Nephron (organoid): ENCODE measurements at regions not wholly inside any gene's neighbourhood (a gene's known extent, or its start where the extent isn't known, plus 50 kb on each side); places are given as distances from the start of the nearest gene placed in this dataset.

ENCODE experiments used
- H3K27ac Mint-ChIP-seq, 3 experiments: 2 replicates each; pipeline ENCODE4 v1.8.0; 2020; ENCODE audit warnings: mixed read lengths in 3 of 3, mild to moderate bottlenecking in 2 of 3, moderate library complexity in 1 of 3
- H3K27me3 Mint-ChIP-seq: 2 replicates; pipeline ENCODE4 v1.8.0; 2021; ENCODE audit warnings: low read depth, mild to moderate bottlenecking, moderate library complexity, mixed read lengths
- H3K36me3 Mint-ChIP-seq: 2 replicates; pipeline ENCODE4 v1.8.0; 2020; ENCODE audit warnings: low read depth, mixed read lengths
- H3K4me1 Mint-ChIP-seq: 2 replicates; pipeline ENCODE4 v1.8.0; 2020; ENCODE audit warnings: mixed read lengths
- H3K4me3 Mint-ChIP-seq, 3 experiments: 2 replicates each; pipeline ENCODE4 v1.8.0; 2020; ENCODE audit warnings: mild to moderate bottlenecking in 3 of 3, mixed read lengths in 3 of 3, moderate library complexity in 2 of 3
- H3K9me3 Mint-ChIP-seq: 2 replicates; pipeline ENCODE4 v1.8.0; 2020; ENCODE audit warnings: mixed read lengths
- CTCF ChIP-seq, 3 experiments: fragments of 200-600 bp; sonication (generic); IDR thresholded peaks; one replicate each; pipeline ENCODE4 v1.5.0; 2021; ENCODE audit warnings: antibody characterized with exemption in 3 of 3; ENCODE audit not compliant: unreplicated experiment in 3 of 3

- H3K9me3 Mint-ChIP-seq, result no peaks in the 10 kb centered on the region
- no peak overlapping the region for H3K27ac Mint-ChIP-seq
- H3K4me3 Mint-ChIP-seq, result no peak overlapping the region
- H3K27me3 Mint-ChIP-seq, result no peaks in the 10 kb centered on the region
- H3K4me1 Mint-ChIP-seq, result no peaks in the 10 kb centered on the region
- H3K36me3 Mint-ChIP-seq, result no peaks in the 10 kb centered on the region
- no peak for TF ChIP-seq CTCF (IDR thresholded peaks at IDR 0.05; ENCODE audit: unreplicated experiment in 3 of 3)
These were observed 969.6 kb upstream of the PIK3C3 start for GRCh38 chr18:40985436-40985835.

- Mint-ChIP-seq H3K9me3 (no peaks in the 10 kb centered on the region), H3K27me3 (no peaks in the 10 kb centered on the region)
These were observed 970.2 kb upstream of the PIK3C3 start for GRCh38 chr18:40984856-40985255.

GRCh38 chr18:40983835-40984234 lies 971.2 kb upstream of the PIK3C3 start:
- H3K4me1 Mint-ChIP-seq, result no peaks in the 10 kb centered on the region
- H3K9me3 Mint-ChIP-seq, result no peaks in the 10 kb centered on the region
- H3K4me3 Mint-ChIP-seq, result no peak overlapping the region
- H3K27me3 Mint-ChIP-seq, result no peaks in the 10 kb centered on the region
- H3K36me3 Mint-ChIP-seq, result no peaks in the 10 kb centered on the region
- no peak for TF ChIP-seq CTCF (IDR thresholded peaks at IDR 0.05; ENCODE audit: unreplicated experiment in 3 of 3)
- H3K27ac Mint-ChIP-seq, result no peak overlapping the region

More at GRCh38 chr18:40984856-40985255, 970.2 kb upstream of the PIK3C3 start:
- Mint-ChIP-seq H3K4me1 (no peaks in the 10 kb centered on the region), H3K4me3 (no peak overlapping the region), H3K36me3 (no peaks in the 10 kb centered on the region), H3K27ac (no peak overlapping the region)
- no peak for TF ChIP-seq CTCF (IDR thresholded peaks at IDR 0.05; ENCODE audit: unreplicated experiment in 3 of 3)

- Mint-ChIP-seq H3K4me3 (no peak overlapping the region), H3K4me1 (no peaks in the 10 kb centered on the region), H3K27ac (no peak overlapping the region), H3K9me3 (peaks cover 9% of the 10 kb centered on the region), H3K27me3 (peaks cover 6% of the 10 kb centered on the region), H3K36me3 (no peaks in the 10 kb centered on the region)
- no peak for TF ChIP-seq CTCF (IDR thresholded peaks at IDR 0.05; ENCODE audit: unreplicated experiment in 3 of 3)
These were observed 974.9 kb upstream of the PIK3C3 start for GRCh38 chr18:40980171-40980570.

GRCh38 chr18:40976050-40976449 lies 979.0 kb upstream of the PIK3C3 start:
- Mint-ChIP-seq H3K4me1 (no peaks in the 10 kb centered on the region), H3K27ac (no peak overlapping the region), H3K9me3 (peaks cover 19% of the 10 kb centered on the region), H3K27me3 (peaks cover 6% of the 10 kb centered on the region), H3K4me3 (no peak overlapping the region), H3K36me3 (no peaks in the 10 kb centered on the region)
- no peak for TF ChIP-seq CTCF (IDR thresholded peaks at IDR 0.05; ENCODE audit: unreplicated experiment in 3 of 3)

- no peak for TF ChIP-seq CTCF (IDR thresholded peaks at IDR 0.05; ENCODE audit: unreplicated experiment in 3 of 3)
- Mint-ChIP-seq H3K4me1 (no peaks in the 10 kb centered on the region), H3K27ac (no peak overlapping the region), H3K9me3 (peaks cover 19% of the 10 kb centered on the region), H3K27me3 (peaks cover 6% of the 10 kb centered on the region), H3K4me3 (no peak overlapping the region), H3K36me3 (no peaks in the 10 kb centered on the region)
These were observed 980.6 kb upstream of the PIK3C3 start for GRCh38 chr18:40974448-40974847.
